Stomach (tissue), 4 donors: ENCODE measurements at regions not wholly inside any gene's neighbourhood (a gene's known extent, or its start where the extent isn't known, plus 50 kb on each side); places are given as distances from the start of the nearest gene placed in this dataset.

Experiments used
- POLR2A ChIP-seq, 4 donors: fragments of 450-650 bp; IDR thresholded peaks; one replicate each; pipeline ENCODE4 v1.6.1; 2016; ENCODE audit warnings: antibody characterized with exemption in 4 of 4, control low read depth in 2 of 4, mild to moderate bottlenecking in 1 of 4, moderate library complexity in 1 of 4
- TF ChIP-seq, protein P1 (sequence below), 7 experiments: fragments of 450-650 bp in 4 of 7; fragments of 200-600 bp in 3 of 7; sonication (generic) in 3 of 7; IDR thresholded peaks; one replicate each; pipeline ENCODE4 v1.5.1; 2016 to 2019; ENCODE audit warnings: antibody characterized with exemption in 7 of 7, control low read depth in 2 of 7, mild to moderate bottlenecking in 1 of 7

DNA sequence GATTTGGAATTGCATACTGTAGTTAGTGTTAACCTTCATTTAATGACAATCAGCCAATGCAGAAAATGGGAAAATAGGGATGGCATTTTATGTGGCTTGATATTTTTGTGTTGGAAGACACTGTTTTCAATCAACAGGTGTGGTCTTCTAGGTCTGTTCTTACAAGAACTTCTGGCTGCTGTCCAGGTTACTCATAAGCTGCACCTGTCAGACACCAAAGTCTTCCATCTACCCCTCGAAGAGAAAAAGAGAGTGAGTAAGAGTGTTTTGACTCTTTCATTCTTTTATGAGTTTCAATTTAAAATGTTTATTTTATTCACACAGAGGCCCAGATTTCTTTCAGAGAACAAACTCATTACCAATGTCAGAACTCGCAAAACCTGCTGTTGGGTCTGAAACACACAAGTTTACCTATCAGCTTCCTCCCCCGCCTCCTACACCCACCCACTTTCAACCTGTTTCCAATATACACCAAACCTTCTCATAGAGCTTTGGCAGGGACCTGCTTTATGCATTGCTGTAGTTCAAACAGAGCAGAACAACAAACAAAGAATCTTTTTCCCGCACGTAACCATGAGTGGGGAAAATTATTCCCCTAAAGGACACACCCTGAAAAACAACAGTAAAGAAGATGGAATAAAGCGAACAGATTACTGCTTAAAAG is 767.7 kb upstream of the ALCAM start:
- TF ChIP-seq, protein P1, sequence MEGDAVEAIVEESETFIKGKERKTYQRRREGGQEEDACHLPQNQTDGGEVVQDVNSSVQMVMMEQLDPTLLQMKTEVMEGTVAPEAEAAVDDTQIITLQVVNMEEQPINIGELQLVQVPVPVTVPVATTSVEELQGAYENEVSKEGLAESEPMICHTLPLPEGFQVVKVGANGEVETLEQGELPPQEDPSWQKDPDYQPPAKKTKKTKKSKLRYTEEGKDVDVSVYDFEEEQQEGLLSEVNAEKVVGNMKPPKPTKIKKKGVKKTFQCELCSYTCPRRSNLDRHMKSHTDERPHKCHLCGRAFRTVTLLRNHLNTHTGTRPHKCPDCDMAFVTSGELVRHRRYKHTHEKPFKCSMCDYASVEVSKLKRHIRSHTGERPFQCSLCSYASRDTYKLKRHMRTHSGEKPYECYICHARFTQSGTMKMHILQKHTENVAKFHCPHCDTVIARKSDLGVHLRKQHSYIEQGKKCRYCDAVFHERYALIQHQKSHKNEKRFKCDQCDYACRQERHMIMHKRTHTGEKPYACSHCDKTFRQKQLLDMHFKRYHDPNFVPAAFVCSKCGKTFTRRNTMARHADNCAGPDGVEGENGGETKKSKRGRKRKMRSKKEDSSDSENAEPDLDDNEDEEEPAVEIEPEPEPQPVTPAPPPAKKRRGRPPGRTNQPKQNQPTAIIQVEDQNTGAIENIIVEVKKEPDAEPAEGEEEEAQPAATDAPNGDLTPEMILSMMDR (IDR thresholded peaks at IDR 0.05) = peak in 1 of 7 experiments; percentile 6
- no peak for TF ChIP-seq POLR2A (IDR thresholded peaks at IDR 0.05)
